Astrocyte (in vitro differentiated cells and primary cell): ENCODE measurements at regions not wholly inside any gene's neighbourhood (a gene's known extent, or its start where the extent isn't known, plus 50 kb on each side); places are given as distances from the start of the nearest gene placed in this dataset.

Source experiments
- DNase-seq: peaks from one replicate; pipeline ENCODE4 v3.0.0-alpha.2; 2010; ENCODE audit warnings: low read depth
- FAIRE-seq: peaks from 2 replicates; lab custom pipeline; 2011; peaks lifted over from hg19 to GRCh38; lab: Jason Lieb, UNC
- H2AFZ ChIP-seq: 2 replicates; pipeline ENCODE4 v1.6.0; 2012; ENCODE audit warnings: low read depth, low read length, inconsistent platforms
- H3K27ac ChIP-seq: 2 replicates; pipeline ENCODE4 v1.5.1; 2011; ENCODE audit warnings: low read depth, low read length, inconsistent platforms
- H3K27me3 ChIP-seq: 2 replicates; pipeline ENCODE4 v1.6.0; 2011; ENCODE audit warnings: low read length, inconsistent platforms; ENCODE audit not compliant: insufficient read depth
- H3K36me3 ChIP-seq: 2 replicates; pipeline ENCODE4 v1.5.1; 2011; ENCODE audit warnings: low read length, inconsistent platforms; ENCODE audit not compliant: insufficient read depth
- H3K4me1 ChIP-seq: 2 replicates; pipeline ENCODE4 v1.5.1; 2011; ENCODE audit warnings: low read length, inconsistent platforms; ENCODE audit not compliant: insufficient read depth
- H3K4me2 ChIP-seq: 2 replicates; pipeline ENCODE4 v1.6.0; 2012; ENCODE audit warnings: low read length, inconsistent platforms
- H3K4me3 ChIP-seq: 2 replicates; pipeline ENCODE4 v1.5.1; 2011; ENCODE audit warnings: low read depth, mild to moderate bottlenecking, low read length, inconsistent platforms; ENCODE audit not compliant: insufficient read depth
- H3K79me2 ChIP-seq: 2 replicates; pipeline ENCODE4 v1.6.0; 2012; ENCODE audit warnings: mild to moderate bottlenecking, low read length, inconsistent platforms; ENCODE audit not compliant: insufficient read depth
- H3K9ac ChIP-seq: 2 replicates; pipeline ENCODE4 v1.6.0; 2012; ENCODE audit warnings: mild to moderate bottlenecking, low read length, inconsistent platforms
- H3K9me3 ChIP-seq: 2 replicates; pipeline ENCODE4 v1.5.1; 2012; ENCODE audit warnings: low read depth, mild to moderate bottlenecking, low read length, inconsistent platforms; ENCODE audit not compliant: insufficient read depth
- H4K20me1 ChIP-seq: 2 replicates; pipeline ENCODE4 v1.6.0; 2012; ENCODE audit warnings: low read length, inconsistent platforms; ENCODE audit not compliant: insufficient read depth
- H3K27ac Mint-ChIP-seq: one replicate; pipeline ENCODE4 v1.8.0; 2021; ENCODE audit warnings: mild to moderate bottlenecking, mixed read lengths; ENCODE audit not compliant: unreplicated experiment
- H3K27me3 Mint-ChIP-seq: one replicate; pipeline ENCODE4 v1.8.0; 2021; ENCODE audit warnings: low read depth, mixed read lengths; ENCODE audit not compliant: unreplicated experiment
- H3K36me3 Mint-ChIP-seq: one replicate; pipeline ENCODE4 v1.8.0; 2021; ENCODE audit warnings: low read depth, mixed read lengths; ENCODE audit not compliant: unreplicated experiment
- H3K4me1 Mint-ChIP-seq: one replicate; pipeline ENCODE4 v1.8.0; 2021; ENCODE audit warnings: low read depth, mixed read lengths; ENCODE audit not compliant: unreplicated experiment
- H3K4me3 Mint-ChIP-seq: one replicate; pipeline ENCODE4 v1.8.0; 2021; ENCODE audit warnings: mild to moderate bottlenecking, moderate library complexity, mixed read lengths; ENCODE audit not compliant: unreplicated experiment
- H3K9me3 Mint-ChIP-seq: one replicate; pipeline ENCODE4 v1.8.0; 2021; ENCODE audit warnings: mild to moderate bottlenecking, mixed read lengths; ENCODE audit not compliant: unreplicated experiment
- CTCF ChIP-seq: IDR thresholded peaks from 2 replicates; pipeline ENCODE4 v1.5.1; 2011; ENCODE audit warnings: low read depth, mild to moderate bottlenecking, inconsistent platforms, low read length, moderate library complexity; ENCODE audit not compliant: insufficient read depth
- EZH2 ChIP-seq: IDR thresholded peaks from 2 replicates; pipeline ENCODE4 v1.6.1; 2012; ENCODE audit warnings: mild to moderate bottlenecking, low read length, inconsistent platforms; ENCODE audit not compliant: insufficient read depth

GRCh38 chr4:157818946-157819692 is 353.7 kb downstream of the GASK1B start:
- Histone ChIP-seq H3K4me1 (no peaks in the 10 kb centered on the region), H3K9ac (no peak overlapping the region), H3K4me2 (no peak overlapping the region), H3K4me3 (no peak overlapping the region), H3K27me3 (no peaks in the 10 kb centered on the region), H4K20me1 (no peaks in the 10 kb centered on the region), H3K9me3 (no peaks in the 10 kb centered on the region), H3K36me3 (no peaks in the 10 kb centered on the region), H2AFZ (no peak overlapping the region), H3K79me2 (no peaks in the 10 kb centered on the region), H3K27ac (no peak overlapping the region)
- Mint-ChIP-seq H3K27me3 (peaks cover 3% of the 10 kb centered on the region), H3K4me1 (no peaks in the 10 kb centered on the region), H3K4me3 (no peak overlapping the region), H3K36me3 (no peaks in the 10 kb centered on the region), H3K27ac (no peak overlapping the region), H3K9me3 (peaks cover 3% of the 10 kb centered on the region)
- TF ChIP-seq EZH2 (no peak), CTCF (no peak)
- FAIRE-seq, result no peak
- no peak for DNase-seq

GRCh38 chr4:157810137-157810774 is 362.6 kb downstream of the GASK1B start:
- TF ChIP-seq EZH2 (no peak), CTCF (no peak)
- Mint-ChIP-seq H3K27ac (no peak overlapping the region), H3K9me3 (peaks cover 1% of the 10 kb centered on the region), H3K4me1 (no peaks in the 10 kb centered on the region), H3K27me3 (no peaks in the 10 kb centered on the region), H3K36me3 (no peaks in the 10 kb centered on the region), H3K4me3 (no peak overlapping the region)
- no peaks in the 10 kb centered on the region for H3K4me1 ChIP-seq
- H3K27ac ChIP-seq, result no peak overlapping the region
- no peak overlapping the region for H3K4me2 ChIP-seq
- H4K20me1 ChIP-seq, result no peaks in the 10 kb centered on the region
- FAIRE-seq, result no peak
- no peaks in the 10 kb centered on the region for H3K27me3 ChIP-seq
- H3K36me3 ChIP-seq, result no peaks in the 10 kb centered on the region
- DNase-seq, result no peak
- H3K9me3 ChIP-seq, result no peaks in the 10 kb centered on the region
- H2AFZ ChIP-seq, result no peak overlapping the region
- H3K4me3 ChIP-seq, result no peak overlapping the region
- no peaks in the 10 kb centered on the region for H3K79me2 ChIP-seq
- H3K9ac ChIP-seq, result no peak overlapping the region
